AG09309 (cell line): ENCODE measurements at regions not wholly inside any gene's neighbourhood (a gene's known extent, or its start where the extent isn't known, plus 50 kb on each side); places are given as distances from the start of the nearest gene placed in this dataset.

Experiments used
- DNase-seq: peaks from one replicate; pipeline ENCODE4 v3.0.0-alpha.2; 2010; ENCODE audit warnings: low read depth
- H3K4me3 ChIP-seq: 2 replicates; pipeline ENCODE4 v1.5.1; 2011; ENCODE audit warnings: mild to moderate bottlenecking, low read depth, low read length, moderate library complexity; ENCODE audit not compliant: control insufficient read depth
- TF ChIP-seq, protein P1 (sequence below): IDR thresholded peaks from 2 replicates; pipeline ENCODE4 v1.5.1; 2011; ENCODE audit warnings: mild to moderate bottlenecking, low read depth, low read length, inconsistent platforms; ENCODE audit not compliant: insufficient read depth, control insufficient read depth; ENCODE audit errors: missing control alignments

DNA sequence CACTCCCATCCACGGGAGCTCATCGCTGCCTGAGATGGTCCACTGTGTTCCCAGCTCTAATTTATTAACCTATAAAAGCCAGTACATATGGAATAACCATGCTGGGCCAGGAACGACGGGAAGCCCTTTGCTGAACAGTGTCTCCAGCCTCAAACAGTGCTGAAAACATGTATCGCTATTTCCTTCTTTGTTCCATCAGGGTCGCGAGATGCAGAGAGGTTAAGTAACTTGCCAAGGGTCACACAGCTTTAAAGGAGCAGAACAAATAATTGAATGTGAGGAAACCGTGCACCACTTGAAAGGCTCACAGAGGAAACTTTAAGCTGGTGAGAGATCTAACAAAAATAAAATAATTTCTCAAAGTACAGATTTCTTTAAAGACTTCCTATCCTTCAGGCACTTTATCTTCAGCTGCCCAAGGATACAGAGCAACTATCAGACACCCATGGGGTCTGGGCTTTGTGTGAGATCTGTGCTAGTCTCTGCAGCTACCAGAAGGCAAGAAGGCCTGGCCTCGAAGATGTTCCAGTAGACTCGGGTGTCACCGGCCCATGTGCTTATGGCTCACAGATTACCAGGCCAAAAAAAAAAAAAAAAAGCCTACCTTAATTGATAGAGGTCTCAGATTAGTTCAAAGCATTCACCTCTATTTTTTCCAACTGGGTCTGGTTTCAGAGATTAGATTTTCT, 207.8 kb upstream of the FOXF1 start:
- no peak for DNase-seq
- TF ChIP-seq, protein P1, sequence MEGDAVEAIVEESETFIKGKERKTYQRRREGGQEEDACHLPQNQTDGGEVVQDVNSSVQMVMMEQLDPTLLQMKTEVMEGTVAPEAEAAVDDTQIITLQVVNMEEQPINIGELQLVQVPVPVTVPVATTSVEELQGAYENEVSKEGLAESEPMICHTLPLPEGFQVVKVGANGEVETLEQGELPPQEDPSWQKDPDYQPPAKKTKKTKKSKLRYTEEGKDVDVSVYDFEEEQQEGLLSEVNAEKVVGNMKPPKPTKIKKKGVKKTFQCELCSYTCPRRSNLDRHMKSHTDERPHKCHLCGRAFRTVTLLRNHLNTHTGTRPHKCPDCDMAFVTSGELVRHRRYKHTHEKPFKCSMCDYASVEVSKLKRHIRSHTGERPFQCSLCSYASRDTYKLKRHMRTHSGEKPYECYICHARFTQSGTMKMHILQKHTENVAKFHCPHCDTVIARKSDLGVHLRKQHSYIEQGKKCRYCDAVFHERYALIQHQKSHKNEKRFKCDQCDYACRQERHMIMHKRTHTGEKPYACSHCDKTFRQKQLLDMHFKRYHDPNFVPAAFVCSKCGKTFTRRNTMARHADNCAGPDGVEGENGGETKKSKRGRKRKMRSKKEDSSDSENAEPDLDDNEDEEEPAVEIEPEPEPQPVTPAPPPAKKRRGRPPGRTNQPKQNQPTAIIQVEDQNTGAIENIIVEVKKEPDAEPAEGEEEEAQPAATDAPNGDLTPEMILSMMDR, result no peak
- no peak overlapping the region for H3K4me3 ChIP-seq

DNA sequence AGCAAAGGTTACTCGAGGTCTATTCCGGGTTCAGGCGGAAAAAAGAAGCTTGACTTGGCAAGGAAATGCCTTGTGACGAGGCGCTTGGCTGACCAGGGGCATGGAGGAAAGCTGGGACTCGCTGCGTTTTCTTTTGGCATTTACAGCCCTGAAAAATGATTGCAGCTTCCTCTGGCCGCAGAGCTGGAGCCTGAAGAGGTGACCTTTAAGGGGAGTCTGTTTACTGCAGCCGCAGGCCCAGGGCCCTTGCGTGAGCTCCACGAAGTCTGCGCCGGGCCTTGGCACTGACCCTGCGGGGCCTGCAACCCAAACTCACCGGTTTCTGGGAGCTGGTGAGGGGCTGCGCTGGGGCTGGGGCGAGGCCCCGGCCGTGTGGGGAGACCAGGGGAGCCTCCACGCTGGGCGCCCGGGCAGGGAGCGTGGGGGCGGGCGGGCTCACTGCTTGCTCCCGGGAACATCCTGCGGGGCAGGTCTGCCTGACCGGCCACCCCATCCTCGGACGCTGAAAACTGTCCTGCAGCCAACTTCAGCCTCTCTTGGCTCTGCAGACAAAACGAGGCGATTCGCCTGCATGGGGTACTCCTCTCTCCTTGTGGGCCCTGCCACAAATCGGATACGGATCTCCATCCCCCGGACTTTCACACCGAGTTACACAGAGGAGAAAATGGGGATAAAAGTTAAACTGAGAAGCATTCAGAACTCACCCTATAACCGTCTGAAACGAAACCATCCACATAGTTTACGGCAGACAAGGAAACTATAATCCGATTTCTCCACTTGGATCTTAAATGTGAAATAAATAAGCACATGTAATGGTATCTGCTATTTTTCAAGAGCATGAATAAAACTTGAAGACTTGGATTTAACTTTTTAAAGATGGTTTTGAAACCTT, 206.3 kb upstream of the FOXF1 start:
- no peak for DNase-seq
- TF ChIP-seq, protein P1, result no peak
- H3K4me3 ChIP-seq, result no peak overlapping the region

DNA sequence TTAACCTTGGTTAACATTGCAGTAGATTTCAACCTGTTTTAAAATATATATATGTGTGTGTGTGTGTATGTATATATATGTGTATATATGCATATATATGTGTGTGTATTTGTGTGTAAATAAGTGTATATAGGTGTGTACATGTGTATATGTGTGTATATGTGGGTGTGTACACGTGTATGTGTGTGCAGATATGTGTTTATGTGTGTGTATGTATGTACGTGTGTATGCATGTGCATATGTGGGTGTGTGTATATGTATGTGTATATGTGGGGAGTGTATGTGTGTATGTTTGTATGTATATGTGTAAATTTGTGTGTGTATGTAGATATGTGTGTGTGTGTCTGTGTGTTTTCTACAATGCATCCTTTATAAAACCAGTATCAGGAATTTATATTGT, 205.5 kb upstream of the FOXF1 start:
- TF ChIP-seq, protein P1, result no peak
- no peak for DNase-seq
- H3K4me3 ChIP-seq, result no peak overlapping the region

DNA sequence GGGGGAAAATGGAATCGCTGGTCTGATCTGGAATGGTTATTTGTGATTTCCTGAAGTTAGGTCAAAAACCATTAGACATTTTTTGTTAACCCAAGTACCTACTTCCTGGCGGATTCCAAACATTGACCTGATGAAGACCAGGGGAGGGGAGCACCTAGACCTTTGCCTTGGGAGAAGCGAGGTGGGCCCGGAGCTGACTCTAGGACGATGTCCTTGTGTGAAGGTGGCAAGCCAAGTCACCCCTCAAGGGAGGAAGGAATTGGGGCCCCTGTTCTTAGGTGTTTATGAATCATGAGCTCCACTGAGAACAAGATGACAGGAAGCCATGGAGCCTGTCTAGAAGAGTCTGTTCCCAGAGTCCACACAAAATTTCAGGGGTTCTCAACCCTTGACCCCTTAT, 204.9 kb upstream of the FOXF1 start:
- no peak overlapping the region for H3K4me3 ChIP-seq
- DNase-seq, result no peak
- TF ChIP-seq, protein P1, result no peak

DNA sequence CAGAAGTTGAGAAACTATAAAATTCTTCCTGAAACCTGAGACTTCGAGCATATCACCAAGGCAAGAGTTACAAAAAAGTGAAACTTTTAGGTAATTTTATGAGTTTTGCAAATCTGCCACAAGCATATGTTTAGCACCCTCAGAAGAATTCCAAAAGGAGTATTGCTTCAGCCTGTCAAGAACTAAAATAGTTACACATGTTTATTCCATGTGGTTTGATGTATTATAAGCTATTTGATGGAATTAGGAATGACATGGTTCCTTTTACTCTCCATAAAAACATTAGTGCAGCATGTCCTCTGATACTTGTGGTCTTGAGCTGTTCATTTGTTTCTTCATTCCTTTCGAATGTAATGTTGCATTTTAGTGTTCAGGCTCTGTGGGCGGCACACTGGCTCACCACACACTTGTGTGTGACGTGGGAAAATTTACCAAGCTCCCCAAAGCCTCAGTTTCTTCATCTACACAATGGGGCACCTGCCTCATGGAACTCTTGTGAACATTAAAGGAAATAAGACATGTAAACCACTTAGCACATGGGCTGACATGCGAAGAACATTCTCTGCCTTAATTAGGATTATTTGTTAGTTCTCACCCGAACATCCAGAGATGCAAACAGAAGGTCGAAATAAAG, 204.2 kb upstream of the FOXF1 start:
- H3K4me3 ChIP-seq, result no peak overlapping the region
- peak; percentile 91 for DNase-seq
- TF ChIP-seq, protein P1, result no peak

DNA sequence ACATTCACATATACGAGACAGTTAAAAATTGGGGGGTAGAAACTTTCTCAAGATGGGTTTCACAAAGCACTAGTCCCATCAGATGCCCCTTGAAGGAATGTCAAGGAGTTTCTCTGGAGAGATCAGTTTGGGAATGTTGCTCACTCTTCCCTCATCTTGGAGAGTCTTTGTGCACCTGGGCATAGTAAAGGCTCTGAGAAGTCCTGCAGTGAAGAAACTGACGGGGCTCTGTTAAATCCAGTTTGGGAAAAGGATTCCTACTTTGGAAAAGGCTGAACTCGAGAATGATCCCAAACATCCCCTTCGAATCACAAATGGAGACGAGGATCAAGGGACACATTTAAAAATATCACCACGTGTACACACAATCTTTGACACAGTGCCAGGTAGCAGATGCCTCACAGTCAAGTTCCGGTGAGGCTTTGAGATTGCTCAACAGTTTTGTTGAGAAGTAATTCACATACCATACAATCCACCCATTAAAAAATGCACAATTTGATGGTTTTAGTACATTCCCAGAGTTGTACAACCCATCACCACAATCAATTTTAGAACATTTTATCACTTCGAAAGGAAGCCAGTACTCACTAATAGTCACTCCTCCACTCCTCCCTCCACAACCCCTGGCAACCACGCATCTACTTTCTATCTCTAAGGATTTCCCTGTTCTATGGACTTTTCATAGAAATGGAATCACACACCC, 203.4 kb upstream of the FOXF1 start:
- H3K4me3 ChIP-seq, result no peak overlapping the region
- TF ChIP-seq, protein P1, result no peak
- peak; percentile 80 for DNase-seq
